HCT116 (cell line): ENCODE measurements at regions not wholly inside any gene's neighbourhood (a gene's known extent, or its start where the extent isn't known, plus 50 kb on each side); places are given as distances from the start of the nearest gene placed in this dataset.

Experiments
- ATAC-seq: fragments of 200-7000 bp; cut with Tn5 transposase; 2 replicates; pipeline ENCODE4 v1.9.1; 2020; ENCODE audit warnings: mild to moderate bottlenecking, moderate library complexity
- BruUV-seq: library from RNA; stranded (reverse); fragments of 400-500 nt; replicated peaks from 2 replicates; lab custom pipeline; 2021; lab: Mats Ljungman, UMichigan
- CTCF ChIA-PET: fragments of 300-600 bp; sonication (Branson Sonifier 250); formaldehyde crosslinking; loops from one replicate; lab custom pipeline; 2021; ENCODE audit warnings: antibody characterized with exemption; lab: Charles Lee
- POLR2A ChIA-PET: fragments of 300-600, 350-600 bp; sonication (Branson Sonifier 250); formaldehyde crosslinking; loops from one replicate; lab custom pipeline; 2021; ENCODE audit warnings: antibody characterized with exemption; lab: Charles Lee
- RAD21 ChIA-PET, 2 experiments: fragments of 300-600 bp; sonication (Branson Sonifier 250); formaldehyde crosslinking; loops; one replicate each; lab custom pipeline; 2023; ENCODE audit warnings: low total read pairs in 2 of 2; ENCODE audit not compliant: uncharacterized antibody in 2 of 2, unreplicated experiment in 2 of 2, low non-redundant PET in 1 of 2; lab: Charles Lee
- DNase-seq: peaks from one replicate; pipeline ENCODE4 v3.0.0-alpha.2; 2010; ENCODE audit warnings: low read depth, low spot score
- H2AFZ ChIP-seq: fragments of 200-600 bp; shearing (Covaris generic), sonication (generic); 2 replicates; pipeline ENCODE4 v1.6.1; 2017; ENCODE audit warnings: low read depth, mixed run types, mixed read lengths, antibody characterized with exemption, low read length; ENCODE audit not compliant: poor library complexity, severe bottlenecking
- H3K27ac ChIP-seq: 2 replicates; pipeline ENCODE4 v1.5.1; 2012; ENCODE audit warnings: low read depth, low read length
- H3K27me3 ChIP-seq: fragments of 200-600 bp; sonication (generic); 2 replicates; pipeline ENCODE4 v1.6.1; 2016; ENCODE audit warnings: mixed run types, low read length, mixed read lengths; ENCODE audit not compliant: insufficient read depth
- H3K36me3 ChIP-seq, 2 experiments: fragments of 200-500 bp in 1 of 2; fragments of 200-600 bp in 1 of 2; sonication (Bioruptor generic) in 1 of 2; sonication (generic) in 1 of 2; 2 replicates each; pipeline versions ENCODE4 v1.5.1 to v1.6.1; 2014 to 2016; ENCODE audit warnings: low read length in 2 of 2, inconsistent platforms in 1 of 2, mixed read lengths in 1 of 2, mixed run types in 1 of 2; ENCODE audit not compliant: insufficient read depth in 2 of 2, control insufficient read depth in 1 of 2
- H3K4me1 ChIP-seq, 2 experiments: fragments of 200-600 bp in 1 of 2; sonication (generic) in 1 of 2; 2 replicates each; pipeline versions ENCODE4 v1.5.1 to v1.6.1; 2012 to 2017; ENCODE audit warnings: low read length in 2 of 2, inconsistent platforms in 1 of 2, mild to moderate bottlenecking in 1 of 2, mixed read lengths in 1 of 2, mixed run types in 1 of 2, moderate library complexity in 1 of 2; ENCODE audit not compliant: insufficient read depth in 2 of 2, control insufficient read depth in 1 of 2
- H3K4me2 ChIP-seq: fragments of 200-600 bp; sonication (generic); 2 replicates; pipeline ENCODE4 v1.6.1; 2017; ENCODE audit warnings: mixed run types, low read length, mixed read lengths
- H3K4me3 ChIP-seq, 2 experiments: fragments of 200-600 bp in 1 of 2; sonication (generic) in 1 of 2; replicated peaks in 1 of 2; 2 replicates each; pipeline ENCODE4 v1.5.1; 2011 to 2016; ENCODE audit warnings: low read length in 2 of 2, control low read depth in 1 of 2, low read depth in 1 of 2, mild to moderate bottlenecking in 1 of 2, mixed read lengths in 1 of 2, mixed run types in 1 of 2
- H3K79me2 ChIP-seq: fragments of 200-600 bp; sonication (generic); 2 replicates; pipeline ENCODE4 v1.6.1; 2017; ENCODE audit warnings: mild to moderate bottlenecking, mixed run types, low read length, moderate library complexity, mixed read lengths; ENCODE audit not compliant: insufficient read depth
- H3K9ac ChIP-seq: fragments of 200-600 bp; sonication (generic); 2 replicates; pipeline ENCODE4 v1.6.1; 2016; ENCODE audit warnings: low read length, mixed read lengths
- H3K9me2 ChIP-seq: fragments of 200-600 bp; sonication (generic), shearing (Covaris generic); 2 replicates; pipeline ENCODE4 v1.6.1; 2017; ENCODE audit warnings: mixed run types, mild to moderate bottlenecking, moderate library complexity; ENCODE audit not compliant: insufficient read depth
- H3K9me3 ChIP-seq, 2 experiments: fragments of 200-500 bp in 1 of 2; fragments of 200-600 bp in 1 of 2; sonication (Bioruptor generic) in 1 of 2; sonication (generic) in 1 of 2; 2 replicates each; pipeline ENCODE4 v1.6.1; 2014 to 2017; ENCODE audit warnings: low read length in 2 of 2, mixed read lengths in 2 of 2, inconsistent platforms in 1 of 2, low read depth in 1 of 2, mild to moderate bottlenecking in 1 of 2, mixed run types in 1 of 2, moderate library complexity in 1 of 2; ENCODE audit not compliant: control insufficient read depth in 1 of 2, insufficient read depth in 1 of 2
- H4K20me1 ChIP-seq: fragments of 200-600 bp; sonication (generic), shearing (Covaris generic); 2 replicates; pipeline ENCODE4 v1.6.1; 2017; ENCODE audit warnings: mixed run types, mild to moderate bottlenecking, moderate library complexity; ENCODE audit not compliant: insufficient read depth
- ATF3 ChIP-seq: IDR thresholded peaks from 2 replicates; pipeline ENCODE4 v1.6.1; 2012
- CBX3 ChIP-seq: IDR thresholded peaks from 2 replicates; pipeline ENCODE4 v1.6.1; 2012; ENCODE audit warnings: low read depth
- CEBPB ChIP-seq: IDR thresholded peaks from 2 replicates; pipeline ENCODE4 v1.6.1; 2012; ENCODE audit warnings: low read depth
- CTCF ChIP-seq, 3 experiments: fragments of 200-600 bp in 1 of 3; sonication (generic) in 1 of 3; IDR thresholded peaks in 2 of 3; conservative IDR thresholded peaks in 1 of 3; 2 replicates each; pipeline ENCODE4 v1.5.1; 2012 to 2017; ENCODE audit warnings: low read depth in 2 of 3, low read length in 2 of 3, antibody characterized with exemption in 1 of 3, borderline replicate concordance in 1 of 3, control low read depth in 1 of 3, mild to moderate bottlenecking in 1 of 3, mixed read lengths in 1 of 3, mixed run types in 1 of 3, moderate library complexity in 1 of 3; ENCODE audit not compliant: insufficient read depth in 1 of 3
- EGR1 ChIP-seq: IDR thresholded peaks from 2 replicates; pipeline ENCODE4 v1.6.1; 2012; ENCODE audit warnings: low read depth
- ELF1 ChIP-seq: IDR thresholded peaks from 2 replicates; pipeline ENCODE4 v1.6.1; 2012; ENCODE audit warnings: low read depth, borderline replicate concordance
- FOSL1 ChIP-seq: IDR thresholded peaks from 2 replicates; pipeline ENCODE4 v1.6.1; 2012; ENCODE audit warnings: low read depth
- POLR2A ChIP-seq: IDR thresholded peaks from 2 replicates; pipeline ENCODE4 v1.7.0; 2011; ENCODE audit warnings: borderline replicate concordance; ENCODE audit not compliant: insufficient read depth, insufficient read length; ENCODE audit errors: extremely low read depth
- POLR2AphosphoS5 ChIP-seq: IDR thresholded peaks from 2 replicates; pipeline ENCODE4 v1.6.1; 2011; ENCODE audit warnings: mild to moderate bottlenecking, low read depth, low read length, moderate library complexity
- RAD21 ChIP-seq: IDR thresholded peaks from 2 replicates; pipeline ENCODE4 v1.6.1; 2012; ENCODE audit warnings: low read depth, mild to moderate bottlenecking
- REST ChIP-seq: IDR thresholded peaks from 2 replicates; pipeline ENCODE4 v1.6.1; 2012; ENCODE audit warnings: low read depth
- SIN3A ChIP-seq: IDR thresholded peaks from 2 replicates; pipeline ENCODE4 v1.6.1; 2012; ENCODE audit warnings: low read depth
- SP1 ChIP-seq: IDR thresholded peaks from 2 replicates; pipeline ENCODE4 v1.6.1; 2012; ENCODE audit warnings: low read depth
- SRF ChIP-seq: IDR thresholded peaks from 2 replicates; pipeline ENCODE4 v1.6.1; 2012; ENCODE audit warnings: low read depth
- TCF7L2 ChIP-seq: IDR thresholded peaks from 2 replicates; pipeline ENCODE4 v1.7.0; 2011; ENCODE audit warnings: borderline replicate concordance, inconsistent platforms; ENCODE audit not compliant: insufficient read depth, insufficient read length; ENCODE audit errors: extremely low read depth
- ZFX ChIP-seq: fragments of 450-650 bp; IDR thresholded peaks from 2 replicates; pipeline ENCODE4 v1.6.1; 2017
- ZNF274 ChIP-seq: fragments of 200-500 bp; sonication (Bioruptor generic); IDR thresholded peaks from 2 replicates; pipeline ENCODE4 v1.6.1; 2014; ENCODE audit warnings: mild to moderate bottlenecking, low read depth, low read length, inconsistent platforms
- intact Hi-C: fragments of 100-400 bp; cut with micrococcal nuclease; formaldehyde crosslinking; loops from 2 replicates; pipeline ENCODE4 v1.10.0; 2022
- TF ChIP-seq, protein P1 (sequence below): IDR thresholded peaks from 2 replicates; pipeline ENCODE4 v1.6.1; 2012
- TF ChIP-seq, protein P2 (sequence below): IDR thresholded peaks from 2 replicates; pipeline ENCODE4 v1.6.1; 2011; ENCODE audit warnings: mild to moderate bottlenecking, low read length, moderate library complexity; ENCODE audit not compliant: insufficient replicate concordance; ENCODE audit errors: extremely low read depth

- Histone ChIP-seq H3K27ac (no peak overlapping the region), H3K36me3 (no peaks in the 10 kb centered on the region), H3K9me2 (no peaks in the 10 kb centered on the region), H2AFZ (no peak overlapping the region), H3K27me3 (no peaks in the 10 kb centered on the region), H4K20me1 (no peaks in the 10 kb centered on the region), H3K4me3 (no peak overlapping the region), H3K79me2 (no peaks in the 10 kb centered on the region), H3K9me3 (no peaks in the 10 kb centered on the region), H3K9ac (no peak overlapping the region), H3K4me1 (no peaks in the 10 kb centered on the region), H3K4me2 (no peak overlapping the region)
- BruUV-seq = no TSS peak
- DNase-seq (no peak), ATAC-seq (no peak)
- ChIA-PET CTCF (no interaction called here), RAD21 (no interaction called here), POLR2A (no interaction called here)
- TF ChIP-seq SP1 = no peak
- TF ChIP-seq, protein P1, sequence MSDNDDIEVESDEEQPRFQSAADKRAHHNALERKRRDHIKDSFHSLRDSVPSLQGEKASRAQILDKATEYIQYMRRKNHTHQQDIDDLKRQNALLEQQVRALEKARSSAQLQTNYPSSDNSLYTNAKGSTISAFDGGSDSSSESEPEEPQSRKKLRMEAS = no peak
- TF ChIP-seq ZNF274 = no peak
- TF ChIP-seq SIN3A = no peak
- TF ChIP-seq, protein P2, sequence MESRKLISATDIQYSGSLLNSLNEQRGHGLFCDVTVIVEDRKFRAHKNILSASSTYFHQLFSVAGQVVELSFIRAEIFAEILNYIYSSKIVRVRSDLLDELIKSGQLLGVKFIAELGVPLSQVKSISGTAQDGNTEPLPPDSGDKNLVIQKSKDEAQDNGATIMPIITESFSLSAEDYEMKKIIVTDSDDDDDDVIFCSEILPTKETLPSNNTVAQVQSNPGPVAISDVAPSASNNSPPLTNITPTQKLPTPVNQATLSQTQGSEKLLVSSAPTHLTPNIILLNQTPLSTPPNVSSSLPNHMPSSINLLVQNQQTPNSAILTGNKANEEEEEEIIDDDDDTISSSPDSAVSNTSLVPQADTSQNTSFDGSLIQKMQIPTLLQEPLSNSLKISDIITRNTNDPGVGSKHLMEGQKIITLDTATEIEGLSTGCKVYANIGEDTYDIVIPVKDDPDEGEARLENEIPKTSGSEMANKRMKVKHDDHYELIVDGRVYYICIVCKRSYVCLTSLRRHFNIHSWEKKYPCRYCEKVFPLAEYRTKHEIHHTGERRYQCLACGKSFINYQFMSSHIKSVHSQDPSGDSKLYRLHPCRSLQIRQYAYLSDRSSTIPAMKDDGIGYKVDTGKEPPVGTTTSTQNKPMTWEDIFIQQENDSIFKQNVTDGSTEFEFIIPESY = no peak
- no peak for TF ChIP-seq REST
- no peak for TF ChIP-seq RAD21
- no peak for TF ChIP-seq FOSL1
- TF ChIP-seq EGR1 = no peak
- no peak for TF ChIP-seq POLR2AphosphoS5
- TF ChIP-seq POLR2A = no peak
- no peak for TF ChIP-seq ELF1
- TF ChIP-seq CTCF (IDR thresholded peaks at IDR 0.05 in 2 of 3, conservative IDR thresholded peaks at IDR 0.05 in 1 of 3; ENCODE audit: borderline replicate concordance in 1 of 3, insufficient read depth in 1 of 3, low read depth in 2 of 3, low read length in 2 of 3) = no peak
- TF ChIP-seq CEBPB = no peak
- TF ChIP-seq CBX3 = no peak
- no peak for TF ChIP-seq TCF7L2
- no peak for TF ChIP-seq ZFX
- no peak for TF ChIP-seq SRF
- TF ChIP-seq ATF3 = no peak
- intact Hi-C loops = no loop called here
These were observed 67.8 kb upstream of the NR5A2 start for GRCh38 chr1:199959775-199960110.
